ENCODE measurements at regions not wholly inside any gene's neighbourhood (a gene's known extent, or its start where the extent isn't known, plus 50 kb on each side); places are given as distances from the start of the nearest gene placed in this dataset.

DNA sequence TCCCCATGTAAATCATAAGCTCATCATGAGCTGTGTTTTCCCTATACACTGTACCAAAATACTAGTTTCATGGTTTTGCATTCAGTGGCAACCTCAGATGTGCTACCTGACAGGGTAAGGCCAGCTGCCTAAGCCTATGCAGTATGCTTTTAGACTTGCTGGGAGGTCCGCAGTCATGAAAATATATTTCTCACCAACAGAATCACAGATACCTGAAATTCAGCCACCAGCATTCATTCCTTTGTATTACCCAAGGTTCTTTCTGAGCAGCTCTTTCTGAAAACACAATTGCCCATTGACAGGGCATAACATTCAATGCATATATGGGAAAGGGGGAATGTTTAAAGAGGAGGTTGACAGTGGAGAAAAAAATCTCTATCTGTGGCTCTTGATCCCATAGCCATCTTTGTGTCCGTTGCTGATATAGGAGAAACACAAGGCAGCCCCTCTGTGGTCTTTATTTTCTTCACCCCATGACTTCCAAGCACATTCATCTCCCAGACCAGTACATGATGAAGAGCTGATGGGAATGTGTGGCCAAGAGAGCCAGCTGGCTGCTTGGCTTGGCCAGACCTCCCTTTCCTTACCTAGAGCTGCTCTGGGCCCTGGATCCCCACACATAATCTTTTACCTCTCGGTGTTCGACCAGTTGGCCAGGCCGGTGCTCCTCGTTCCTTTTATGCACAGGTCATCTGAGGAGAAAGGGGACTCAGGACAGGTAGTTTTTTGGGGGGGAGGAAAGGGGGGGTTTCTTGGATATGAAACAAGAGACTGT lies 162.9 kb downstream of the KCNA5 start:
- TF ChIP-seq POLR2A (IDR thresholded peaks at IDR 0.05) (no peak), POLR2AphosphoS5 (IDR thresholded peaks at IDR 0.05; ENCODE audit: insufficient read depth in 1 of 2, low read depth in 1 of 2) (no peak)
